ENCODE measurements at regions not wholly inside any gene's neighbourhood (a gene's known extent, or its start where the extent isn't known, plus 50 kb on each side); places are given as distances from the start of the nearest gene placed in this dataset.

- TF ChIP-seq CTCF (IDR thresholded peaks at IDR 0.05) = no peak
- no peak for TF ChIP-seq EZH2 (IDR thresholded peaks at IDR 0.05; ENCODE audit: borderline replicate concordance, insufficient read depth, low read depth, low read length, poor library complexity, severe bottlenecking)
Measured at GRCh38 chr11:96697466-96697865, 307.7 kb downstream of the JRKL start.
